HCT116 (cell line): ENCODE measurements at regions not wholly inside any gene's neighbourhood (a gene's known extent, or its start where the extent isn't known, plus 50 kb on each side); places are given as distances from the start of the nearest gene placed in this dataset.

Source experiments
- ATAC-seq: fragments of 200-7000 bp; cut with Tn5 transposase; 2 replicates; pipeline ENCODE4 v1.9.1; 2020; ENCODE audit warnings: mild to moderate bottlenecking, moderate library complexity
- BruUV-seq: library from RNA; stranded (reverse); fragments of 400-500 nt; replicated peaks from 2 replicates; lab custom pipeline; 2021; lab: Mats Ljungman, UMichigan
- CTCF ChIA-PET: fragments of 300-600 bp; sonication (Branson Sonifier 250); formaldehyde crosslinking; loops from one replicate; lab custom pipeline; 2021; ENCODE audit warnings: antibody characterized with exemption; lab: Charles Lee
- POLR2A ChIA-PET: fragments of 300-600, 350-600 bp; sonication (Branson Sonifier 250); formaldehyde crosslinking; loops from one replicate; lab custom pipeline; 2021; ENCODE audit warnings: antibody characterized with exemption; lab: Charles Lee
- RAD21 ChIA-PET, 2 experiments: fragments of 300-600 bp; sonication (Branson Sonifier 250); formaldehyde crosslinking; loops; one replicate each; lab custom pipeline; 2023; ENCODE audit warnings: low total read pairs in 2 of 2; ENCODE audit not compliant: uncharacterized antibody in 2 of 2, unreplicated experiment in 2 of 2, low non-redundant PET in 1 of 2; lab: Charles Lee
- DNase-seq: peaks from one replicate; pipeline ENCODE4 v3.0.0-alpha.2; 2010; ENCODE audit warnings: low read depth, low spot score
- H2AFZ ChIP-seq: fragments of 200-600 bp; shearing (Covaris generic), sonication (generic); 2 replicates; pipeline ENCODE4 v1.6.1; 2017; ENCODE audit warnings: low read depth, mixed run types, mixed read lengths, antibody characterized with exemption, low read length; ENCODE audit not compliant: poor library complexity, severe bottlenecking
- H3K27ac ChIP-seq: 2 replicates; pipeline ENCODE4 v1.5.1; 2012; ENCODE audit warnings: low read depth, low read length
- H3K27me3 ChIP-seq: fragments of 200-600 bp; sonication (generic); 2 replicates; pipeline ENCODE4 v1.6.1; 2016; ENCODE audit warnings: mixed run types, low read length, mixed read lengths; ENCODE audit not compliant: insufficient read depth
- H3K36me3 ChIP-seq, 2 experiments: fragments of 200-500 bp in 1 of 2; fragments of 200-600 bp in 1 of 2; sonication (Bioruptor generic) in 1 of 2; sonication (generic) in 1 of 2; 2 replicates each; pipeline versions ENCODE4 v1.5.1 to v1.6.1; 2014 to 2016; ENCODE audit warnings: low read length in 2 of 2, inconsistent platforms in 1 of 2, mixed read lengths in 1 of 2, mixed run types in 1 of 2; ENCODE audit not compliant: insufficient read depth in 2 of 2, control insufficient read depth in 1 of 2
- H3K4me1 ChIP-seq, 2 experiments: fragments of 200-600 bp in 1 of 2; sonication (generic) in 1 of 2; 2 replicates each; pipeline versions ENCODE4 v1.5.1 to v1.6.1; 2012 to 2017; ENCODE audit warnings: low read length in 2 of 2, inconsistent platforms in 1 of 2, mild to moderate bottlenecking in 1 of 2, mixed read lengths in 1 of 2, mixed run types in 1 of 2, moderate library complexity in 1 of 2; ENCODE audit not compliant: insufficient read depth in 2 of 2, control insufficient read depth in 1 of 2
- H3K4me2 ChIP-seq: fragments of 200-600 bp; sonication (generic); 2 replicates; pipeline ENCODE4 v1.6.1; 2017; ENCODE audit warnings: mixed run types, low read length, mixed read lengths
- H3K4me3 ChIP-seq, 2 experiments: fragments of 200-600 bp in 1 of 2; sonication (generic) in 1 of 2; replicated peaks in 1 of 2; 2 replicates each; pipeline ENCODE4 v1.5.1; 2011 to 2016; ENCODE audit warnings: low read length in 2 of 2, control low read depth in 1 of 2, low read depth in 1 of 2, mild to moderate bottlenecking in 1 of 2, mixed read lengths in 1 of 2, mixed run types in 1 of 2
- H3K79me2 ChIP-seq: fragments of 200-600 bp; sonication (generic); 2 replicates; pipeline ENCODE4 v1.6.1; 2017; ENCODE audit warnings: mild to moderate bottlenecking, mixed run types, low read length, moderate library complexity, mixed read lengths; ENCODE audit not compliant: insufficient read depth
- H3K9ac ChIP-seq: fragments of 200-600 bp; sonication (generic); 2 replicates; pipeline ENCODE4 v1.6.1; 2016; ENCODE audit warnings: low read length, mixed read lengths
- H3K9me2 ChIP-seq: fragments of 200-600 bp; sonication (generic), shearing (Covaris generic); 2 replicates; pipeline ENCODE4 v1.6.1; 2017; ENCODE audit warnings: mixed run types, mild to moderate bottlenecking, moderate library complexity; ENCODE audit not compliant: insufficient read depth
- H3K9me3 ChIP-seq, 2 experiments: fragments of 200-500 bp in 1 of 2; fragments of 200-600 bp in 1 of 2; sonication (Bioruptor generic) in 1 of 2; sonication (generic) in 1 of 2; 2 replicates each; pipeline ENCODE4 v1.6.1; 2014 to 2017; ENCODE audit warnings: low read length in 2 of 2, mixed read lengths in 2 of 2, inconsistent platforms in 1 of 2, low read depth in 1 of 2, mild to moderate bottlenecking in 1 of 2, mixed run types in 1 of 2, moderate library complexity in 1 of 2; ENCODE audit not compliant: control insufficient read depth in 1 of 2, insufficient read depth in 1 of 2
- H4K20me1 ChIP-seq: fragments of 200-600 bp; sonication (generic), shearing (Covaris generic); 2 replicates; pipeline ENCODE4 v1.6.1; 2017; ENCODE audit warnings: mixed run types, mild to moderate bottlenecking, moderate library complexity; ENCODE audit not compliant: insufficient read depth
- CBX3 ChIP-seq: IDR thresholded peaks from 2 replicates; pipeline ENCODE4 v1.6.1; 2012; ENCODE audit warnings: low read depth
- CEBPB ChIP-seq: IDR thresholded peaks from 2 replicates; pipeline ENCODE4 v1.6.1; 2012; ENCODE audit warnings: low read depth
- EGR1 ChIP-seq: IDR thresholded peaks from 2 replicates; pipeline ENCODE4 v1.6.1; 2012; ENCODE audit warnings: low read depth
- ELF1 ChIP-seq: IDR thresholded peaks from 2 replicates; pipeline ENCODE4 v1.6.1; 2012; ENCODE audit warnings: low read depth, borderline replicate concordance
- EZH2 ChIP-seq: fragments of 200-600 bp; sonication (generic); IDR thresholded peaks from 2 replicates; pipeline ENCODE4 v1.6.1; 2017; ENCODE audit warnings: antibody characterized with exemption, mixed run types
- EZH2phosphoT487 ChIP-seq: fragments of 200-600 bp; IDR thresholded peaks from 2 replicates; pipeline ENCODE4 v1.6.1; 2018; ENCODE audit warnings: antibody characterized with exemption, borderline replicate concordance
- FOSL1 ChIP-seq: IDR thresholded peaks from 2 replicates; pipeline ENCODE4 v1.6.1; 2012; ENCODE audit warnings: low read depth
- JUND ChIP-seq: IDR thresholded peaks from 2 replicates; pipeline ENCODE4 v1.6.1; 2012
- POLR2A ChIP-seq: IDR thresholded peaks from 2 replicates; pipeline ENCODE4 v1.7.0; 2011; ENCODE audit warnings: borderline replicate concordance; ENCODE audit not compliant: insufficient read depth, insufficient read length; ENCODE audit errors: extremely low read depth
- POLR2AphosphoS5 ChIP-seq: IDR thresholded peaks from 2 replicates; pipeline ENCODE4 v1.6.1; 2011; ENCODE audit warnings: mild to moderate bottlenecking, low read depth, low read length, moderate library complexity
- SIN3A ChIP-seq: IDR thresholded peaks from 2 replicates; pipeline ENCODE4 v1.6.1; 2012; ENCODE audit warnings: low read depth
- SP1 ChIP-seq: IDR thresholded peaks from 2 replicates; pipeline ENCODE4 v1.6.1; 2012; ENCODE audit warnings: low read depth
- SRF ChIP-seq: IDR thresholded peaks from 2 replicates; pipeline ENCODE4 v1.6.1; 2012; ENCODE audit warnings: low read depth
- TCF7L2 ChIP-seq: IDR thresholded peaks from 2 replicates; pipeline ENCODE4 v1.7.0; 2011; ENCODE audit warnings: borderline replicate concordance, inconsistent platforms; ENCODE audit not compliant: insufficient read depth, insufficient read length; ENCODE audit errors: extremely low read depth
- YY1 ChIP-seq: IDR thresholded peaks from 2 replicates; pipeline ENCODE4 v1.6.1; 2011; ENCODE audit warnings: low read length, low read depth, moderate library complexity, mild to moderate bottlenecking; ENCODE audit not compliant: insufficient replicate concordance; ENCODE audit errors: extremely low read depth
- ZNF274 ChIP-seq: fragments of 200-500 bp; sonication (Bioruptor generic); IDR thresholded peaks from 2 replicates; pipeline ENCODE4 v1.6.1; 2014; ENCODE audit warnings: mild to moderate bottlenecking, low read depth, low read length, inconsistent platforms
- intact Hi-C: fragments of 100-400 bp; cut with micrococcal nuclease; formaldehyde crosslinking; loops from 2 replicates; pipeline ENCODE4 v1.10.0; 2022
- TF ChIP-seq, protein P1 (sequence below): IDR thresholded peaks from 2 replicates; pipeline ENCODE4 v1.6.1; 2012
- TF ChIP-seq, protein P2 (sequence below): IDR thresholded peaks from 2 replicates; pipeline ENCODE4 v1.6.1; 2011; ENCODE audit warnings: mild to moderate bottlenecking, low read length, moderate library complexity; ENCODE audit not compliant: insufficient replicate concordance; ENCODE audit errors: extremely low read depth
- TF ChIP-seq, protein P3 (sequence below): IDR thresholded peaks from 2 replicates; pipeline ENCODE4 v1.6.1; 2012; ENCODE audit warnings: low read depth
- TF ChIP-seq, protein P4 (sequence below), 3 experiments: fragments of 200-600 bp in 1 of 3; sonication (generic) in 1 of 3; IDR thresholded peaks in 2 of 3; conservative IDR thresholded peaks in 1 of 3; 2 replicates each; pipeline ENCODE4 v1.5.1; 2012 to 2017; ENCODE audit warnings: low read depth in 2 of 3, low read length in 2 of 3, antibody characterized with exemption in 1 of 3, borderline replicate concordance in 1 of 3, control low read depth in 1 of 3, mild to moderate bottlenecking in 1 of 3, mixed read lengths in 1 of 3, mixed run types in 1 of 3, moderate library complexity in 1 of 3; ENCODE audit not compliant: insufficient read depth in 1 of 3

DNA sequence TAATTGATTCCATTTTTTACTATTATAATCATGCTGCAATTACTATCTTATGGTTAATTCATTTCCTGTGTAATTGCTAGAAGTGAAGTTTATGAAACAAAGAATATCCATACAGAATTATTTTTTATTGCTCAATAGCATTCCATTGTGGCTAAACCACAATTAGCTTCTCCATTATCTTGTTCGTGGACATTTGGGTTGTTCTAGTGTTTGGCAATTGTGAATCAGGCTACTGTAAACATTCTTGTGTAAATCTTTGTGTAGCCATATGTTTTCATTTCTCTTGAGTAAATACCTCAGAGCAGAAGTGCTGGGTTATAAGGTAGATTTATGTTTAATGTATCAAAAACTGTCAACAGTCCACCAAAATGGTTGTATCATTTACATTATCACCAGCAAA, 341.1 kb downstream of the MAT2B start:
- no peaks in the 10 kb centered on the region for H3K4me1 ChIP-seq
- H3K9me2 ChIP-seq = no peaks in the 10 kb centered on the region
- H3K4me3 ChIP-seq = no peak overlapping the region
- H3K9me3 ChIP-seq = peaks cover 0 to 4% of the 10 kb centered on the region in 2 experiments; a peak in 2 of 4 replicates
- H3K27me3 ChIP-seq = no peaks in the 10 kb centered on the region
- RAD21 ChIA-PET = no interaction called here
- H3K9ac ChIP-seq = no peak overlapping the region
- no peak for TF ChIP-seq YY1
- no peak for TF ChIP-seq FOSL1
- no peak for TF ChIP-seq JUND
- TF ChIP-seq, protein P1, sequence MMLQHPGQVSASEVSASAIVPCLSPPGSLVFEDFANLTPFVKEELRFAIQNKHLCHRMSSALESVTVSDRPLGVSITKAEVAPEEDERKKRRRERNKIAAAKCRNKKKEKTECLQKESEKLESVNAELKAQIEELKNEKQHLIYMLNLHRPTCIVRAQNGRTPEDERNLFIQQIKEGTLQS = no peak
- TF ChIP-seq SIN3A = no peak
- TF ChIP-seq, protein P2, sequence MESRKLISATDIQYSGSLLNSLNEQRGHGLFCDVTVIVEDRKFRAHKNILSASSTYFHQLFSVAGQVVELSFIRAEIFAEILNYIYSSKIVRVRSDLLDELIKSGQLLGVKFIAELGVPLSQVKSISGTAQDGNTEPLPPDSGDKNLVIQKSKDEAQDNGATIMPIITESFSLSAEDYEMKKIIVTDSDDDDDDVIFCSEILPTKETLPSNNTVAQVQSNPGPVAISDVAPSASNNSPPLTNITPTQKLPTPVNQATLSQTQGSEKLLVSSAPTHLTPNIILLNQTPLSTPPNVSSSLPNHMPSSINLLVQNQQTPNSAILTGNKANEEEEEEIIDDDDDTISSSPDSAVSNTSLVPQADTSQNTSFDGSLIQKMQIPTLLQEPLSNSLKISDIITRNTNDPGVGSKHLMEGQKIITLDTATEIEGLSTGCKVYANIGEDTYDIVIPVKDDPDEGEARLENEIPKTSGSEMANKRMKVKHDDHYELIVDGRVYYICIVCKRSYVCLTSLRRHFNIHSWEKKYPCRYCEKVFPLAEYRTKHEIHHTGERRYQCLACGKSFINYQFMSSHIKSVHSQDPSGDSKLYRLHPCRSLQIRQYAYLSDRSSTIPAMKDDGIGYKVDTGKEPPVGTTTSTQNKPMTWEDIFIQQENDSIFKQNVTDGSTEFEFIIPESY = no peak
- no peak for TF ChIP-seq EGR1
- no peak for TF ChIP-seq ZNF274
- no peak for TF ChIP-seq POLR2AphosphoS5
- TF ChIP-seq, protein P3, sequence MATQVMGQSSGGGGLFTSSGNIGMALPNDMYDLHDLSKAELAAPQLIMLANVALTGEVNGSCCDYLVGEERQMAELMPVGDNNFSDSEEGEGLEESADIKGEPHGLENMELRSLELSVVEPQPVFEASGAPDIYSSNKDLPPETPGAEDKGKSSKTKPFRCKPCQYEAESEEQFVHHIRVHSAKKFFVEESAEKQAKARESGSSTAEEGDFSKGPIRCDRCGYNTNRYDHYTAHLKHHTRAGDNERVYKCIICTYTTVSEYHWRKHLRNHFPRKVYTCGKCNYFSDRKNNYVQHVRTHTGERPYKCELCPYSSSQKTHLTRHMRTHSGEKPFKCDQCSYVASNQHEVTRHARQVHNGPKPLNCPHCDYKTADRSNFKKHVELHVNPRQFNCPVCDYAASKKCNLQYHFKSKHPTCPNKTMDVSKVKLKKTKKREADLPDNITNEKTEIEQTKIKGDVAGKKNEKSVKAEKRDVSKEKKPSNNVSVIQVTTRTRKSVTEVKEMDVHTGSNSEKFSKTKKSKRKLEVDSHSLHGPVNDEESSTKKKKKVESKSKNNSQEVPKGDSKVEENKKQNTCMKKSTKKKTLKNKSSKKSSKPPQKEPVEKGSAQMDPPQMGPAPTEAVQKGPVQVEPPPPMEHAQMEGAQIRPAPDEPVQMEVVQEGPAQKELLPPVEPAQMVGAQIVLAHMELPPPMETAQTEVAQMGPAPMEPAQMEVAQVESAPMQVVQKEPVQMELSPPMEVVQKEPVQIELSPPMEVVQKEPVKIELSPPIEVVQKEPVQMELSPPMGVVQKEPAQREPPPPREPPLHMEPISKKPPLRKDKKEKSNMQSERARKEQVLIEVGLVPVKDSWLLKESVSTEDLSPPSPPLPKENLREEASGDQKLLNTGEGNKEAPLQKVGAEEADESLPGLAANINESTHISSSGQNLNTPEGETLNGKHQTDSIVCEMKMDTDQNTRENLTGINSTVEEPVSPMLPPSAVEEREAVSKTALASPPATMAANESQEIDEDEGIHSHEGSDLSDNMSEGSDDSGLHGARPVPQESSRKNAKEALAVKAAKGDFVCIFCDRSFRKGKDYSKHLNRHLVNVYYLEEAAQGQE = no peak
- no peak for TF ChIP-seq SRF
- no peak for TF ChIP-seq CEBPB
- TF ChIP-seq POLR2A = no peak
- no peak for TF ChIP-seq CBX3
- TF ChIP-seq SP1 = no peak
- TF ChIP-seq TCF7L2 = no peak
- no peak for TF ChIP-seq EZH2
- TF ChIP-seq, protein P4, sequence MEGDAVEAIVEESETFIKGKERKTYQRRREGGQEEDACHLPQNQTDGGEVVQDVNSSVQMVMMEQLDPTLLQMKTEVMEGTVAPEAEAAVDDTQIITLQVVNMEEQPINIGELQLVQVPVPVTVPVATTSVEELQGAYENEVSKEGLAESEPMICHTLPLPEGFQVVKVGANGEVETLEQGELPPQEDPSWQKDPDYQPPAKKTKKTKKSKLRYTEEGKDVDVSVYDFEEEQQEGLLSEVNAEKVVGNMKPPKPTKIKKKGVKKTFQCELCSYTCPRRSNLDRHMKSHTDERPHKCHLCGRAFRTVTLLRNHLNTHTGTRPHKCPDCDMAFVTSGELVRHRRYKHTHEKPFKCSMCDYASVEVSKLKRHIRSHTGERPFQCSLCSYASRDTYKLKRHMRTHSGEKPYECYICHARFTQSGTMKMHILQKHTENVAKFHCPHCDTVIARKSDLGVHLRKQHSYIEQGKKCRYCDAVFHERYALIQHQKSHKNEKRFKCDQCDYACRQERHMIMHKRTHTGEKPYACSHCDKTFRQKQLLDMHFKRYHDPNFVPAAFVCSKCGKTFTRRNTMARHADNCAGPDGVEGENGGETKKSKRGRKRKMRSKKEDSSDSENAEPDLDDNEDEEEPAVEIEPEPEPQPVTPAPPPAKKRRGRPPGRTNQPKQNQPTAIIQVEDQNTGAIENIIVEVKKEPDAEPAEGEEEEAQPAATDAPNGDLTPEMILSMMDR (IDR thresholded peaks at IDR 0.05 in 2 of 3, conservative IDR thresholded peaks at IDR 0.05 in 1 of 3; ENCODE audit: borderline replicate concordance in 1 of 3, insufficient read depth in 1 of 3, low read depth in 2 of 3, low read length in 2 of 3) = no peak
- no peak for TF ChIP-seq EZH2phosphoT487
- no peak for TF ChIP-seq ELF1
- no peaks in the 10 kb centered on the region for H3K36me3 ChIP-seq
- no peak overlapping the region for H2AFZ ChIP-seq
- POLR2A ChIA-PET = no interaction called here
- DNase-seq (no peak), ATAC-seq (no peak)
- H3K4me2 ChIP-seq = no peak overlapping the region
- H3K27ac ChIP-seq = no peak overlapping the region
- CTCF ChIA-PET = no interaction called here
- H4K20me1 ChIP-seq = no peaks in the 10 kb centered on the region
- H3K79me2 ChIP-seq = no peaks in the 10 kb centered on the region
- intact Hi-C loops = no loop called here
- BruUV-seq = no TSS peak
